Sigmoid colon (tissue), 6 donors: ENCODE measurements at regions not wholly inside any gene's neighbourhood (a gene's known extent, or its start where the extent isn't known, plus 50 kb on each side); places are given as distances from the start of the nearest gene placed in this dataset.

Experiments used
- DNase-seq: peaks from one replicate; pipeline ENCODE4 v3.0.0-alpha.2; 2019
- H3K27ac ChIP-seq, 4 donors: fragments of 200-600 bp; sonication (generic); one replicate each; pipeline ENCODE4 v1.5.1; 2016 to 2019; ENCODE audit warnings: mild to moderate bottlenecking in 1 of 4
- H3K27me3 ChIP-seq, 3 donors: fragments of 200-600 bp; sonication (generic); one replicate each; pipeline ENCODE4 v1.5.1; 2019; ENCODE audit warnings: mild to moderate bottlenecking in 1 of 3
- H3K36me3 ChIP-seq, 4 donors: fragments of 200-600 bp; sonication (generic); one replicate each; pipeline ENCODE4 v1.5.1; 2016 to 2019
- H3K4me1 ChIP-seq, 4 donors: fragments of 200-600 bp; sonication (generic); one replicate each; pipeline ENCODE4 v1.5.1; 2017 to 2019
- H3K4me3 ChIP-seq, 4 donors: fragments of 200-600 bp; sonication (generic); one replicate each; pipeline ENCODE4 v1.5.1; 2017 to 2019; ENCODE audit warnings: mild to moderate bottlenecking in 2 of 4, moderate library complexity in 1 of 4
- H3K9me3 ChIP-seq, 4 donors: fragments of 200-600 bp in 3 of 4; sonication (generic) in 3 of 4; one replicate each; pipeline versions ENCODE4 v1.5.1 to v1.6.1; 2013 to 2019
- CTCF ChIP-seq, 4 experiments: fragments of 450-650 bp in 3 of 4; fragments of 200-600 bp in 1 of 4; IDR thresholded peaks; one replicate each; pipeline ENCODE4 v1.5.1; 2016 to 2019; ENCODE audit warnings: antibody characterized with exemption in 4 of 4, mild to moderate bottlenecking in 3 of 4, moderate library complexity in 2 of 4
- EP300 ChIP-seq, 4 donors: sonication (generic); formaldehyde crosslinking; IDR thresholded peaks; one replicate each; pipeline ENCODE4 v1.6.1; 2017; ENCODE audit warnings: antibody characterized with exemption in 4 of 4
- POLR2A ChIP-seq, 2 donors: fragments of 450-650 bp; IDR thresholded peaks; one replicate each; pipeline ENCODE4 v1.6.1; 2016; ENCODE audit warnings: antibody characterized with exemption in 2 of 2, mild to moderate bottlenecking in 2 of 2, moderate library complexity in 2 of 2
- POLR2AphosphoS5 ChIP-seq, 4 donors: sonication (generic); formaldehyde crosslinking; IDR thresholded peaks; one replicate each; pipeline ENCODE4 v1.6.1; 2017; ENCODE audit warnings: antibody characterized with exemption in 4 of 4
- WGBS, 2 donors: extraction: QIAGEN DNeasy Blood & Tissue Kit; methylation state at CpG; one replicate each; pipeline ENCODE4 v1.1.7; 2013; 5-methylcytosine and 5-hydroxymethylcytosine counted together
- intact Hi-C: fragments of 100-400 bp; cut with DNase I; formaldehyde crosslinking; loops from one replicate; pipeline ENCODE4 v1.15.1; 2023
- donor health status: healthy with polysubstance abuse.
- donor health status: healthy.

- DNase-seq: no peak
- H3K9me3 ChIP-seq: peaks cover 0 to 5% (median 0%) of the 10 kb centered on the region in 4 donors
- no peak overlapping the region for H3K4me3 ChIP-seq
- TF ChIP-seq CTCF (IDR thresholded peaks at IDR 0.05) (no peak), EP300 (IDR thresholded peaks at IDR 0.05) (no peak), POLR2A (IDR thresholded peaks at IDR 0.05) (no peak), POLR2AphosphoS5 (IDR thresholded peaks at IDR 0.05) (no peak)
- H3K27me3 ChIP-seq: no peaks in the 10 kb centered on the region
- H3K36me3 ChIP-seq: no peaks in the 10 kb centered on the region
- peak overlapping the region; percentile 56 to 75 (median 66) for H3K27ac ChIP-seq
- intact Hi-C loops: loop anchor here (2.0 to 5.0 kb wide), 4 partner anchors 44 to 208 kb away; partner anchors contain the start of gene ZFP36L2
- H3K4me1 ChIP-seq: peaks cover 0 to 17% (median 13%) of the 10 kb centered on the region in 4 donors
- WGBS, 2 donors: 71 to 76% methylated on average over 5 of the region's 5 CpGs
Measured at GRCh38 chr2:43019025-43019367, 207.4 kb downstream of the ZFP36L2 start.

GRCh38 chr2:43018179-43019024, 208.0 kb downstream of the ZFP36L2 start:
- TF ChIP-seq POLR2AphosphoS5 (IDR thresholded peaks at IDR 0.05): peak; percentile 77 to 86 (median 84)
- no peak for TF ChIP-seq POLR2A (IDR thresholded peaks at IDR 0.05)
- peak in 2 of 4 donors; percentile 30 to 77 for TF ChIP-seq EP300 (IDR thresholded peaks at IDR 0.05)
- H3K27ac ChIP-seq: peak overlapping the region; percentile 56 to 75 (median 66)
- H3K4me1 ChIP-seq: peaks cover 0 to 17% (median 13%) of the 10 kb centered on the region in 4 donors
- peaks cover 0 to 5% (median 0%) of the 10 kb centered on the region in 4 donors for H3K9me3 ChIP-seq
- no peaks in the 10 kb centered on the region for H3K36me3 ChIP-seq
- WGBS, 2 donors: 79 to 84% methylated on average over 11 of the region's 11 CpGs
- no peak overlapping the region for H3K4me3 ChIP-seq
- H3K27me3 ChIP-seq: no peaks in the 10 kb centered on the region
- intact Hi-C loops: loop anchor here (2.0 to 5.0 kb wide), 4 partner anchors 44 to 208 kb away; partner anchors contain the start of gene ZFP36L2
- DNase-seq: peak; percentile 98

- TF ChIP-seq POLR2AphosphoS5 (IDR thresholded peaks at IDR 0.05): no peak
- no peak for TF ChIP-seq CTCF (IDR thresholded peaks at IDR 0.05)
- no peak for TF ChIP-seq EP300 (IDR thresholded peaks at IDR 0.05)
- no peak for TF ChIP-seq POLR2A (IDR thresholded peaks at IDR 0.05)
- H3K9me3 ChIP-seq: no peaks in the 10 kb centered on the region
- intact Hi-C loops: no loop called here
Measured at GRCh38 chr2:43013821-43014345, 212.5 kb downstream of the ZFP36L2 start.

GRCh38 chr2:43012966-43013365, 213.4 kb downstream of the ZFP36L2 start:
- Histone ChIP-seq H3K4me3 (no peak overlapping the region), H3K4me1 (peaks cover 0 to 6% (median 3%) of the 10 kb centered on the region in 4 donors), H3K27me3 (no peaks in the 10 kb centered on the region), H3K36me3 (no peaks in the 10 kb centered on the region), H3K27ac (no peak overlapping the region), H3K9me3 (no peaks in the 10 kb centered on the region)
- DNase-seq: no peak
- intact Hi-C loops: no loop called here
- WGBS, 2 donors: 48 to 50% methylated on average over 2 of the region's 2 CpGs
- TF ChIP-seq EP300 (IDR thresholded peaks at IDR 0.05) (no peak), POLR2A (IDR thresholded peaks at IDR 0.05) (no peak), CTCF (IDR thresholded peaks at IDR 0.05) (no peak)

More at GRCh38 chr2:43013821-43014345, 212.5 kb downstream of the ZFP36L2 start:
- peaks cover 0 to 15% (median 13%) of the 10 kb centered on the region in 4 donors for H3K4me1 ChIP-seq
- no peaks in the 10 kb centered on the region for H3K27me3 ChIP-seq
- DNase-seq: no peak
- 70 to 77% methylated on average over 4 of the region's 4 CpGs for WGBS, 2 donors
- H3K36me3 ChIP-seq: no peaks in the 10 kb centered on the region
- H3K4me3 ChIP-seq: no peak overlapping the region
- H3K27ac ChIP-seq: no peak overlapping the region

- Histone ChIP-seq H3K27ac (no peak overlapping the region), H3K4me1 (no peaks in the 10 kb centered on the region)
Measured at GRCh38 chr2:43011158-43011491, 215.3 kb downstream of the ZFP36L2 start.

More at GRCh38 chr2:43011158-43011491, 215.3 kb downstream of the ZFP36L2 start:
- H3K4me3 ChIP-seq: no peak overlapping the region
- DNase-seq: no peak
- no peak for TF ChIP-seq CTCF (IDR thresholded peaks at IDR 0.05)
- TF ChIP-seq EP300 (IDR thresholded peaks at IDR 0.05): no peak
- no peak for TF ChIP-seq POLR2A (IDR thresholded peaks at IDR 0.05)
- intact Hi-C loops: no loop called here
- no peaks in the 10 kb centered on the region for H3K9me3 ChIP-seq
- no peaks in the 10 kb centered on the region for H3K36me3 ChIP-seq
- H3K27me3 ChIP-seq: no peaks in the 10 kb centered on the region
- 32 to 66% methylated on average over 1 of the region's 1 CpG for WGBS, 2 donors
